Activated naive CD8-positive, alpha-beta T cell treated with anti-CD3 and anti-CD28 coated beads for 36 hours (primary cell): ENCODE measurements at regions not wholly inside any gene's neighbourhood (a gene's known extent, or its start where the extent isn't known, plus 50 kb on each side); places are given as distances from the start of the nearest gene placed in this dataset.
"Not testable (repeated sequence)": the region's sequence is repeated elsewhere in the genome, so short reads cannot be mapped to it uniquely, and the experiment has no call there.

ENCODE experiments used
- DNase-seq: peaks from one replicate; pipeline ENCODE4 v3.0.0; 2021
- H3K27ac Mint-ChIP-seq: one replicate; pipeline ENCODE4 v1.8.0; 2022; ENCODE audit warnings: mild to moderate bottlenecking, moderate library complexity, mixed read lengths
- H3K27me3 Mint-ChIP-seq: one replicate; pipeline ENCODE4 v1.8.0; 2022; ENCODE audit warnings: mild to moderate bottlenecking, mixed read lengths
- H3K36me3 Mint-ChIP-seq: one replicate; pipeline ENCODE4 v1.8.0; 2021; ENCODE audit warnings: mild to moderate bottlenecking, mixed read lengths
- H3K4me1 Mint-ChIP-seq: one replicate; pipeline ENCODE4 v1.8.0; 2021; ENCODE audit warnings: mixed read lengths
- H3K4me3 Mint-ChIP-seq: one replicate; pipeline ENCODE4 v1.8.0; 2022; ENCODE audit warnings: mild to moderate bottlenecking, moderate library complexity, mixed read lengths
- H3K9me3 Mint-ChIP-seq: one replicate; pipeline ENCODE4 v1.8.0; 2022; ENCODE audit warnings: mixed read lengths

- no peak overlapping the region for H3K4me3 Mint-ChIP-seq
Observed at GRCh38 chr14:38704220-38704619, 398.8 kb downstream of the SEC23A start.

GRCh38 chr14:38696925-38697324 lies 406.1 kb downstream of the SEC23A start:
- Mint-ChIP-seq H3K27ac (no peak overlapping the region), H3K9me3 (no peaks in the 10 kb centered on the region), H3K4me1 (no peaks in the 10 kb centered on the region), H3K36me3 (no peaks in the 10 kb centered on the region), H3K27me3 (peaks cover 4% of the 10 kb centered on the region), H3K4me3 (no peak overlapping the region)
- no peak for DNase-seq

More at GRCh38 chr14:38704220-38704619, 398.8 kb downstream of the SEC23A start:
- H3K36me3 Mint-ChIP-seq = no peaks in the 10 kb centered on the region
- H3K27me3 Mint-ChIP-seq = no peaks in the 10 kb centered on the region
- H3K9me3 Mint-ChIP-seq = no peaks in the 10 kb centered on the region
- H3K4me1 Mint-ChIP-seq = no peaks in the 10 kb centered on the region
- DNase-seq = no peak
- H3K27ac Mint-ChIP-seq = no peak overlapping the region

- H3K9me3 Mint-ChIP-seq = no peaks in the 10 kb centered on the region
- H3K27ac Mint-ChIP-seq = no peak overlapping the region
- no peak overlapping the region for H3K4me3 Mint-ChIP-seq
- peaks cover 4% of the 10 kb centered on the region for H3K27me3 Mint-ChIP-seq
- DNase-seq = no peak
- H3K36me3 Mint-ChIP-seq = no peaks in the 10 kb centered on the region
- no peaks in the 10 kb centered on the region for H3K4me1 Mint-ChIP-seq
Observed at GRCh38 chr14:38693423-38693822, 409.6 kb downstream of the SEC23A start.

GRCh38 chr14:38669027-38669426 lies 413.1 kb upstream of the CLEC14A start:
- H3K27ac Mint-ChIP-seq = no peak overlapping the region
- no peak for DNase-seq
- no peaks in the 10 kb centered on the region for H3K27me3 Mint-ChIP-seq
- no peak overlapping the region for H3K4me3 Mint-ChIP-seq
- no peaks in the 10 kb centered on the region for H3K9me3 Mint-ChIP-seq
- no peaks in the 10 kb centered on the region for H3K36me3 Mint-ChIP-seq
- no peaks in the 10 kb centered on the region for H3K4me1 Mint-ChIP-seq

- no peaks in the 10 kb centered on the region for H3K9me3 Mint-ChIP-seq
- DNase-seq = no peak
- no peak overlapping the region for H3K27ac Mint-ChIP-seq
Observed at GRCh38 chr14:38663382-38663781, 407.5 kb upstream of the CLEC14A start.

DNA sequence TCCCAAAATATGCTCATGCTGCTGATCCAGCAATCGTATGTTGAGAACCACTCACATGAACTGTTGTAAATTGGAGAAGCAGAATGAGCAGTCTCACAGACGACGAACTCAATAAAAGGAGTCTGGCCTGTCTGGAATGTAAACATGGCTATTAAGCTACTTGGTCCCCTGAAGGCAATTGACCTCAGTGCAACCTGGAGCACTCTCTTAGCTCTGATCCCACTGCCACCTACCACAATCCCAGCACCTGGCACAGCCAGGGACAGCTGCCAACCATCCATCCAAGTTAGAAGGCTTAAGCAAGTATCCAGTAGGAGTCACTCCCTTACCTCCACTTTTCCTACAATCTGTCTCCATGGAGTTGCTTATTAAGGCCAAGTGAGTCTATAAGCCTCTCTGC lies 406.9 kb upstream of the CLEC14A start:
- Mint-ChIP-seq H3K4me1 (no peaks in the 10 kb centered on the region), H3K27me3 (no peaks in the 10 kb centered on the region)

More at GRCh38 chr14:38663382-38663781, 407.5 kb upstream of the CLEC14A start:
- H3K27me3 Mint-ChIP-seq = no peaks in the 10 kb centered on the region
- H3K36me3 Mint-ChIP-seq = no peaks in the 10 kb centered on the region
- no peaks in the 10 kb centered on the region for H3K4me1 Mint-ChIP-seq
- no peak overlapping the region for H3K4me3 Mint-ChIP-seq

DNA sequence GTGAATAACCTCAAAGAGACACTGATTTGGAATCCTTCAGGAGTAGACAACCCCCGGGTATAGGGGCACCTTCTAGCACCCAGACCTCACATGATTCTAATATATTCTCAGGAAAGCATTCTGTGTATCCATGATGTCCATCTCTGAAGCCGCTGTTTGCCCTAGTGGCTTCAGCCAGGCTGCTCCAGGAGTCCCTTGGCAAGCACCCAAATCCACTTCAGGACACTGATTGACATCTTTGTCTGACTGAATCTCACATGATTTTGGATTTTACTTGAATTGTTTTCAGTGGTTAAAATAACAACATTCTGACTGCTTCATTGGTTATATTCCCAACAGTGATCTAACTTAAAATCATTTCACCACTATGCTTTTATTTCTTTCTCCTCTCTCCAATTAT lies 390.5 kb upstream of the CLEC14A start:
- no peak overlapping the region for H3K4me3 Mint-ChIP-seq

More for the DNA sequence above, 406.9 kb upstream of the CLEC14A start:
- Mint-ChIP-seq H3K27ac (no peak overlapping the region), H3K4me3 (no peak overlapping the region), H3K9me3 (no peaks in the 10 kb centered on the region), H3K36me3 (no peaks in the 10 kb centered on the region)
- DNase-seq = no peak

DNA sequence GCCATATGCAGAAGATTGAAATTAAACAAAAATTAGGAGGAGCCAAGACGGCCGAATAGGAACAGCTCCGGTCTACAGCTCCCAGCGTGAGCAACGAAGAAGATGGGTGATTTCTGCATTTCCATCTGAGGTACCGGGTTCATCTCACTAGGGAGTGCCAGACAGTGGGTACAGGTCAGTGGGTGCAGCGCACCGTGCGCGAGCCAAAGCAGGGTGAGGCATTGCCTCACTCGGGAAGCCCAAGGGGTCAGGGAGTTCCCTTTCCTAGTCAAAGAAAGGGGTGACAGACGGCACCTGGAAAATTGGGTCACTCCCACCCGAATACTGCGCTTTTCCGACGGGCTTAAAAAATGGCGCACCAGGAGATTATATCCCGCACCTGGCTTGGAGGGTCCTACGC lies 379.0 kb upstream of the CLEC14A start:
- not testable (repeated sequence) for H3K9me3 Mint-ChIP-seq, H3K27ac Mint-ChIP-seq, H3K4me1 Mint-ChIP-seq, H3K36me3 Mint-ChIP-seq, DNase-seq, H3K27me3 Mint-ChIP-seq, H3K4me3 Mint-ChIP-seq

More for the DNA sequence above, 390.5 kb upstream of the CLEC14A start:
- H3K36me3 Mint-ChIP-seq = no peaks in the 10 kb centered on the region
- no peaks in the 10 kb centered on the region for H3K9me3 Mint-ChIP-seq
- H3K4me1 Mint-ChIP-seq = no peaks in the 10 kb centered on the region
- DNase-seq = no peak
- H3K27ac Mint-ChIP-seq = no peak overlapping the region
- H3K27me3 Mint-ChIP-seq = no peaks in the 10 kb centered on the region

GRCh38 chr14:38629412-38629811 lies 373.5 kb upstream of the CLEC14A start:
- H3K4me3 Mint-ChIP-seq = no peak overlapping the region
- no peaks in the 10 kb centered on the region for H3K4me1 Mint-ChIP-seq
- no peak overlapping the region for H3K27ac Mint-ChIP-seq
- no peak for DNase-seq
- H3K9me3 Mint-ChIP-seq = peaks cover 3% of the 10 kb centered on the region
- no peaks in the 10 kb centered on the region for H3K36me3 Mint-ChIP-seq
- H3K27me3 Mint-ChIP-seq = no peaks in the 10 kb centered on the region

DNA sequence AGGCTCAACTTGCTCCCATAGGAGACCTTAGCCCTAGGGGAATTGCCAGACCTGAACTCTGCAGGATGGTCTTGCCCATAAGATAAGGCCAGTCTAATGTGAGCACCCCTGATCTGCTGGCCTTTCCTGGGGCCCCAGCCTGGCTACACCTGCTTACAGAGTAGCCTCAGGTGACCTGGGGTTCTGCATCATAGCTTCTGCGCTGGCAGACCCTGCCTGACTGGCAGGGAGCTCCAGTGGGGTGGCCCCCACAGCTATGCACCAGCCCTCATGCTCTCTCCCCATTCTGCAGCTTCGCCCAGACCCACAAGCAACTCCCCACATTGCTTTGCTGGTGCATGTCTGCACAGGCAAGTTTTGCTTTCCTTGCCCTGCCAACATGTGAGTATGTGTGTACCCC lies 371.3 kb upstream of the CLEC14A start:
- DNase-seq = no peak
- Mint-ChIP-seq H3K27me3 (no peaks in the 10 kb centered on the region), H3K4me3 (no peak overlapping the region), H3K4me1 (no peaks in the 10 kb centered on the region), H3K27ac (no peak overlapping the region), H3K36me3 (no peaks in the 10 kb centered on the region), H3K9me3 (no peaks in the 10 kb centered on the region)

DNA sequence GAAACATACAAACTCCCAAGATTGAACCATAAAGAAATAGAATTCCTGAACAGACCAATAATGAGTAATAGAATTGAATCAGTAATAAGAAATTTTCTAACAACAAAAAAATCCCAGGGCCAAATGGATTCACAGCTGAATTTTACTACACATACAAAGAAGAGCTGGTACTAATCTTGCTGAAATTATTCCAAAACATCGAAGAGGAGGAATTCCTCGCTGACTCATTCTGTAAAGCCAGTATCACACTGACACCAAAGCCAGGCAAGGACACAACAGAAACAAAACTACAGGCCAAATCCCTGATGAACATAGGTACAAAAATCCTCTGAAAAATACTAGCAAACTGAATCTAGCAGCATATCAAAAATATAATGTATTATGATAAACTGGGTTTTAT lies 367.8 kb upstream of the CLEC14A start:
- no peaks in the 10 kb centered on the region for H3K27me3 Mint-ChIP-seq
- peaks cover 7% of the 10 kb centered on the region for H3K9me3 Mint-ChIP-seq
- H3K4me1 Mint-ChIP-seq = no peaks in the 10 kb centered on the region
- H3K27ac Mint-ChIP-seq = no peak overlapping the region
- no peaks in the 10 kb centered on the region for H3K36me3 Mint-ChIP-seq
- no peak overlapping the region for H3K4me3 Mint-ChIP-seq
- no peak for DNase-seq

DNA sequence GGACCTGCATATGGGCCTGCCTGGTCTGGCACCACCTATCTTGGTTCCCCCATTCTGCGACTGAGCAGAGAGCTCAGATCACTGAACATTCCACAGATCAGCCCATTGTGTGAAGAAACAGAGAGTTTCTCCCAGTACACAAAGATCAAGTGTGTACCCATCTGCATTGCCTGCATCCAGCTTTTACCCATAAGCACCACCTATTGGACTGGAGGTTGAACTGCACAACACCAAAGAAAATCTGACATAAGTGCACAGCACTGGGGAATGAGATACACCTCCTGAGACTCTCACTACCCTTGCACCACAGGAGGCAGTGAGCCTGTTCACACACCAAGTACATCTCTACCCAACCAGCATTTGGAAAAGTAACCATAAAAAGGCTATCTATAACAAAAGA lies 362.6 kb upstream of the CLEC14A start:
- Mint-ChIP-seq H3K4me1 (no peaks in the 10 kb centered on the region), H3K27ac (no peak overlapping the region), H3K4me3 (no peak overlapping the region), H3K9me3 (peaks cover 7% of the 10 kb centered on the region), H3K36me3 (no peaks in the 10 kb centered on the region), H3K27me3 (no peaks in the 10 kb centered on the region)
- no peak for DNase-seq

DNA sequence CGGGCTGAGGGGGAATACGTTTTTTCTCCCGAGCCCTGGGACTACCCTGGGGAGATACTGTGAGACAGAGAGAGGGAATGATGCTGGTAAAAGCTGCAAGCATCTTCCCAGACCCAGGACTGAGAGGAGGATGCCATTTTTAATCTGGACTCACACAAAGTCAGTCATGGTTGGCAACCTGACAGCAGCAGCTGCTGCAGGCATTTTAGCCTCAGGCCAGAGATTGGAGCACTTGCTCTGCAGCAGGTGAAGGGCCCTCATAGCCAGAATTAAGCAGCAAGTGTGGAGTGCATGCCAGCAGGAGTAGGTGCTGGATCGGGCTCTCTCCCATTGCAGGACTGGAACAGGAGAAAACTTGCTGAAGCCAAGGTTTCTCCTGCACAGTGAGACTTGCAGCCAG lies 361.1 kb upstream of the CLEC14A start:
- no peak for DNase-seq
- Mint-ChIP-seq H3K36me3 (no peaks in the 10 kb centered on the region), H3K4me1 (no peaks in the 10 kb centered on the region), H3K27me3 (no peaks in the 10 kb centered on the region), H3K4me3 (no peak overlapping the region), H3K9me3 (peaks cover 7% of the 10 kb centered on the region), H3K27ac (no peak overlapping the region)

DNA sequence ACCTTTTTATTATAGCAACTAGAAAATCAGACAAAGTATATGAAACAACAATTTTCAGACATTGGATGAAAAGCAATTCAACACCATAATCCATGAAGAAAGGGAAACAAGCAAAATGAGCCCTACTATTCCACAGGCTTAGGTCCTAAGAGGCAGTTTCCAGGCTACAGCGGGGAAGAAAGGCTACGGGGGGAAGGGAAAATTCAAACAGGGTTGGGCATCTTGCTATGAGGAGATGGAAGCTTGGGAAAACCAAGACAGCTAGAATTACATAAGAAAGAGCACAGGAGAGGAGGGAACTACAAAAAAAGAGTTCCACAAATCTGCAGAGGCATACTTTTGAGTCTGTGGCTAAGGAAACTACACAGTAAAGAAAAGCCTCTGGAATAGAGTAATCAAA lies 356.0 kb upstream of the CLEC14A start:
- H3K9me3 Mint-ChIP-seq = peaks cover 2% of the 10 kb centered on the region
- no peaks in the 10 kb centered on the region for H3K4me1 Mint-ChIP-seq
- no peak overlapping the region for H3K27ac Mint-ChIP-seq
- H3K4me3 Mint-ChIP-seq = no peak overlapping the region
- DNase-seq = no peak
- no peaks in the 10 kb centered on the region for H3K36me3 Mint-ChIP-seq
- no peaks in the 10 kb centered on the region for H3K27me3 Mint-ChIP-seq

GRCh38 chr14:38608244-38608643 lies 352.4 kb upstream of the CLEC14A start:
- Mint-ChIP-seq H3K27me3 (no peaks in the 10 kb centered on the region), H3K9me3 (peaks cover 2% of the 10 kb centered on the region), H3K4me1 (no peaks in the 10 kb centered on the region), H3K27ac (no peak overlapping the region), H3K36me3 (no peaks in the 10 kb centered on the region), H3K4me3 (no peak overlapping the region)
- no peak for DNase-seq

GRCh38 chr14:38605193-38606114 lies 349.6 kb upstream of the CLEC14A start:
- no peaks in the 10 kb centered on the region for H3K27me3 Mint-ChIP-seq
- peaks cover 2% of the 10 kb centered on the region for H3K9me3 Mint-ChIP-seq
- DNase-seq = no peak
- H3K4me3 Mint-ChIP-seq = no peak overlapping the region
- no peaks in the 10 kb centered on the region for H3K36me3 Mint-ChIP-seq
- no peaks in the 10 kb centered on the region for H3K4me1 Mint-ChIP-seq
- H3K27ac Mint-ChIP-seq = no peak overlapping the region
